ENCODE measurements at regions not wholly inside any gene's neighbourhood (a gene's known extent, or its start where the extent isn't known, plus 50 kb on each side); places are given as distances from the start of the nearest gene placed in this dataset.
"Not testable (repeated sequence)": the region's sequence is repeated elsewhere in the genome, so short reads cannot be mapped to it uniquely, and the experiment has no call there.

DNA sequence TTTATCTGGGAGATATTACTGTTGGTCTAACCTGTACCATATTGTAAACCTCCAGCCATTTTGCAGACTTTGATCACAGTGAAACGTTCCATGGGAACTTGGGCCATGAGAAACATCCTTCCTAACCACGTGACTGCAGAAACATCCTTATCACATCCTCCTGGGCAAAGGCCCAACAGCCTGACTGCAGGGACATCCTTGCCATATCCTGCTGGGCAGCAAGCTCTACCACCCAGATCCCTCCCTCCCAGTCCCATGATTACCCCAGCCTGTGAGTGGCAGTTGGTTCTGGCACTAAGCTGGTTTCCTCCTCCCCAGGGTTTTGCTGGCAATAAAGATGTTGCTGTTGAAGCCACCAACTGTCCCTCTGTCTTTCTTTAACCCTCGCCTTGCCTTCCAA, 201.2 kb downstream of the POTEC start:
- not testable (repeated sequence) for H3K4me3 ChIP-seq (ENCODE audit: low read depth, low read length)

- not testable (repeated sequence) for H3K4me3 ChIP-seq (ENCODE audit: low read depth, low read length)
Observed at GRCh38 chr18:14336017-14336416, 203.8 kb upstream of the ZNF519 start.

GRCh38 chr18:14321217-14321616, 189.0 kb upstream of the ZNF519 start:
- not testable (repeated sequence) for H3K4me3 ChIP-seq (ENCODE audit: low read depth, low read length)

DNA sequence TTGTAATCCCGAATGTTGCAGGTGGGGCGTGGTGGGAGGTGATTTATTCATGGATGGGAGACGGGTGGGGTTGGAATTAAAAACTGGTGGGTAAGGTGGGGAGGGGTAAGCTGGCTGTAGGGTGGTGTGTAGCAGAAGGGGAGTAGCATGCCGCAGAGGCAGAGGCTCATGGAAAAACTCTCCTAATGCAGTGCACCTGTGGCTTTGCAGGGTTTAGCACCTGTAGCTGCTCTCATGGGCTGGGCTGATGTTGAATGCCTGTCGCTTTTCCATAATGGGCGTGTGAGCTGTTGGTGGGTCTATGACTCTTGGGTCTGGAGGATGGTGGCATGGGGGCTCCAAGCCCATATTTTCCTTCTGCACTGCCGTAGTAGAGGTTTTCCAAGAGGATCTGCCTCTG, 169.0 kb upstream of the ZNF519 start:
- H3K4me3 ChIP-seq (ENCODE audit: low read depth, low read length), result not testable (repeated sequence)

- not testable (repeated sequence) for H3K4me3 ChIP-seq (ENCODE audit: low read depth, low read length)
Observed at GRCh38 chr18:14295081-14295480, 162.8 kb upstream of the ZNF519 start.

- no peak overlapping the region for H3K4me3 ChIP-seq (ENCODE audit: low read depth, low read length)
Observed at GRCh38 chr18:14285053-14285452, 152.8 kb upstream of the ZNF519 start.

DNA sequence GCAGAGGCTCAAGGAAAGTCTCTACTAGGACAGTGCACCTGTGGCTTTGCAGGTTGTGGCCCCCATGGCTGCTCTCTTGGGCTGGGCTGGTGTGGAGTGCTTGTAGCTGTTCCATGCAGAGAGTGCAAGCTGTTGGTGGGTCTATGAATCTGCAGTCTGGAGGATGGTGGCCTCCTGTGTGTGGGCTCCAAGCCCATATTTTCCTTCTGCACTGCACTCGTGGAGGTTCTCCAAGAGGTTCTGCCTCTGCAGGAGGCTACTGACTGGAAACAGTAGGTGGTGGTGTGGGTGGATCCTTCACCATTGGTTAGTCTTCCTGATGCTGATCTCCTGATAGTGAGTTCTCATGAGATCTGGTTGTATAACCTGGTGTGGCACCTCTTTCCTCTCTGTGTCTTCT, 143.2 kb upstream of the ZNF519 start:
- H3K4me3 ChIP-seq (ENCODE audit: low read depth, low read length), result not testable (repeated sequence)

- H3K4me3 ChIP-seq (ENCODE audit: low read depth, low read length), result not testable (repeated sequence)
Observed at GRCh38 chr18:14265637-14266410, 133.6 kb upstream of the ZNF519 start.

DNA sequence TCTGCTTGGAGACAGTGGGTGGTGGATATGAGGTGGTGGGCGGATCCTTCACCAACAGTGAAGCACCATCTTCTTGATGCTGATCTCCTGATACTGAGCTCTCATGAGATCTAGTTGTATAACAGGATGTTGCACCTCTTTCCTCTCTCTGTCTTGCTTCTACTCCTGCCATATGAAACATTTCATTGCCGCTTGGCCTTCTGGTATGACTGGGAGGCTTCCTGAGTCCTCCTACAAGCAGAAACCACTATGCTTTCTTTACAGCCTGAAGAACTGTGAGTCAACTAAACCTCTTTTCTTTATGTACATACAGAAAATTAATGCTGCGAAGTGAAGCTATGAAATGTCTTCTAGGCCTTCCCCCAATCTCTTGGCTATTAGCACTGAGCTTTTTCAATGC, 130.6 kb upstream of the ZNF519 start:
- not testable (repeated sequence) for H3K4me3 ChIP-seq (ENCODE audit: low read depth, low read length)

- not testable (repeated sequence) for H3K4me3 ChIP-seq (ENCODE audit: low read depth, low read length)
Observed at GRCh38 chr18:14250084-14250677, 117.9 kb upstream of the ZNF519 start.

- not testable (repeated sequence) for H3K4me3 ChIP-seq (ENCODE audit: low read depth, low read length)
Observed at GRCh38 chr18:14239224-14239623, 107.0 kb upstream of the ZNF519 start.

DNA sequence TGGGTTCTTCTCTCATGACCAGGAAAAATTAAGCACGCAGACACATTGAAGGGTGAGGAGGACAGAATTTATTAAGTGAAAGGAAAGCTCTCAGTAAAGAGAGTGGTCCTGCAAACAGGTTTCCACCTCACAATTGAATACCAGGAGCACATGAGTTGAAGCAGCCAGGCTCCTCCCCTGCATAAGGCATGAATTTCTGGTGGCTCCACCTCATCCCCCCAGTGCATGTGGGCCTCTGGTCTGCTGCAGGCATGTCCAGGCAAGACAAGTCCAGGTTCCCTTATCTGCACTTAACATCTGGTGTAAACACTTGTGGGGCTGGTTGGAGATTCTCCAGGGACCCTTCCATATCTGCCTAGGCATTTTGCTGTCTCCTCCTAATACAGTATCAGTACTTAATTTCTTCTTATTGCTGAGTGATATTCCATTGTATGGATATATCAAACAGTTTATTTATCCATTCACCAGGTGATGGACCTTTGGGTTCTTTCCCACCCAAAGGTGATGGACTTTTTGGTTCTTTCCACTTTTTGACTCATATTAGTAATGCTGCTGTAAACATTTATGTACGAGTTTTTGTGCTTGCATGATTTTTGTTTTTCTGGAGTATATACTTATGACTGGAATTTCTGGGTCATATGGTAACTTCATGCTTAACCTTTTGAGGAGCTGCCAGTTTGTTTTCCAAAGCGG, 104.3 kb upstream of the ZNF519 start:
- H3K4me3 ChIP-seq (ENCODE audit: low read depth, low read length), result not testable (repeated sequence)

GRCh38 chr18:14225286-14225679, 93.0 kb upstream of the ZNF519 start:
- not testable (repeated sequence) for H3K4me3 ChIP-seq (ENCODE audit: low read depth, low read length)

DNA sequence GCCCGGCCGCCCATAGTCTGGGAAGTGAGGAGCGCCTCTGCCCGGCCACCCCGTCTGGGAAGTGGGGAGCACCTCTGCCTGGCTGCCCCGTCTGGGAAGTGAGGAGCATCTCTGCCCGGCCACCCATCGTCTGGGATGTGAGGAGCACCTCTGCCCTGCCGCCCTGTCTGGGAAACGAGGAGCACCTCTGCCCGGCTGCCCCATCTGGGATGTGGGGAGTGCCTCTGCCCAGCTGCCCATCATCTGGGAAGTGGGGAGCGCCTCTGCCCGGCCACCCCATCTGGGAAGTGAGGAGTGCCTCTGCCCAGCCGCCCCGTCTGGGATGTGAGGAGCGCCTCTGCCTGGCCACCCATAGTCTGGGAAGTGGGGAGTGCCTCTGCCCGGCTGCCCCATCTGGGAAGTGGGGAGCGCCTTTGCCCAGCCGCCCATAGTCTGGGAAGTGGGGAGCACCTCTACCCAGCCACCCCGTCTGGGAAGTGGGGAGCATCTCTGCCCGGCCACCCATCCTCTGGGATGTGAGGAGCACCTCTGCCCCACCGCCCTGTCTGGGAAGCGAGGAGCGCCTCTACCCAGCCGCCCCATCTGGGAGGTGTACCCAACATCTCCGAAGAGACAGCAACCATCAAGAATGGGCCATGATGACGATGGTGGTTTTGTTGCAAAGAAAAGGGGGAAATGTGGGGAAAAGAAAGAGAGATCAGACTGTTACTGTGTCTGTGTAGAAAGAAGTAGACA, 92.5 kb upstream of the ZNF519 start:
- H3K4me3 ChIP-seq (ENCODE audit: low read depth, low read length), result not testable (repeated sequence)

- not testable (repeated sequence) for H3K4me3 ChIP-seq (ENCODE audit: low read depth, low read length)
Observed at GRCh38 chr18:14223919-14224318, 91.7 kb upstream of the ZNF519 start.

DNA sequence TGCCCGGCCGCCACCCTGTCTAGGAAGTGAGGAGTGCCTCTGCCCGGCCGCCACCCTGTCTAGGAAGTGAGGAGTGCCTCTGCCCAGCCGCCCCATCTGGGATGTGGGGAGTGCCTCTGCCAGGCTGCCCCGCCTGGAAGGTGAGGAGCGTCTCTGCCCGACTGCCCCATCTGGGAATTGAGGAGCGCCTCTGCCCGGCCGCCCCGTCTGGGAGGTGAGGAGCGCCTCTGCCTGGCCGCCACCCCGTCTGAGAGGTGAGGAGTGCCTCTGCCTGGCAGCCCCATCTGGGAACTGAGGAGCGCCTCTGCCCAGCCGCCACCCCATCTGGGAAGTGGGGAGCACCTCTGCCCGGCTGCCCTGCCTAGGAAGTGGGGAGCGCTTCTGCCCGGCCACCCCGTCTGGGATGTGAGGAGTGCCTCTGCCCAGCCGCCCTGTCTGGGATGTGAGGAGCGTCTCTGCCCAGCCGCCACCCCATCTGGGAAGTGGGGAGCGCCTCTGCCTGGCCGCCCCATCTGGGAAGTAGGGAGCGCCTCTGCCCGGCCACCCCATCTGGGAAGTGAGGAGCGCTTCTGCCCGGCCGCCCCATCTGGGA, 91.1 kb upstream of the ZNF519 start:
- not testable (repeated sequence) for H3K4me3 ChIP-seq (ENCODE audit: low read depth, low read length)

GRCh38 chr18:14222354-14223221, 90.4 kb upstream of the ZNF519 start:
- not testable (repeated sequence) for H3K4me3 ChIP-seq (ENCODE audit: low read depth, low read length)

GRCh38 chr18:14221689-14222088, 89.5 kb upstream of the ZNF519 start:
- H3K4me3 ChIP-seq (ENCODE audit: low read depth, low read length), result no peak overlapping the region

- not testable (repeated sequence) for H3K4me3 ChIP-seq (ENCODE audit: low read depth, low read length)
Observed at GRCh38 chr18:14215952-14216351, 83.7 kb upstream of the ZNF519 start.

- H3K4me3 ChIP-seq (ENCODE audit: low read depth, low read length), result not testable (repeated sequence)
Observed at GRCh38 chr18:14203424-14203823, 71.2 kb upstream of the ZNF519 start.

Measured in iPS-11a (cell line).